ENCODE measurements at regions not wholly inside any gene's neighbourhood (a gene's known extent, or its start where the extent isn't known, plus 50 kb on each side); places are given as distances from the start of the nearest gene placed in this dataset.

DNA sequence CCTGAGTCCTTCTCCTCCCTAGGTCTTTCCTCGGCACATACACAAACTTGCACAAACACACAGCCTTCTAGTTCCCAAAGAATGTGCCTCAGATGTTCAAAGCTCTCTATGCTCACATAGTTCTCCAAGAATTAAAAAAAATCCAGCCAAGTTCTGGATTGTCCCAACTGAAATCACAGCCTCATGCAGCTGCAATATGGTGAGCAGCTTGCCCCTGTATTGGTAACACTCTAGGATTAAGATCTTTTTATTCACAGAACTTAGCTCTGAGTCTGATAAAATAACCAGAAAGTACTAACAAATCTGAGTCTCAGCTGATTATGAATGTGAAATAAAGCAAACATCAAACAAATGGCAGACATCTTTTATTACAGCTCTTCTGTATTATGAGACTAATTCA lies 604.8 kb upstream of the PFKP start:
- 64% methylated on average over 1 of the region's 1 CpG for WGBS
- H3K4me1 ChIP-seq = no peaks in the 10 kb centered on the region
- peaks cover 5% of the 10 kb centered on the region for H3K9me3 ChIP-seq
- DNase-seq (ENCODE audit: low spot score in 2 of 2) = no peak
- H3K27ac ChIP-seq = no peak overlapping the region
- no peaks in the 10 kb centered on the region for H3K27me3 ChIP-seq
- no peaks in the 10 kb centered on the region for H3K36me3 ChIP-seq
- TF ChIP-seq POLR2AphosphoS5 (IDR thresholded peaks at IDR 0.05) (no peak), POLR2A (IDR thresholded peaks at IDR 0.05) (no peak), EP300 (IDR thresholded peaks at IDR 0.05) (no peak), CTCF (IDR thresholded peaks at IDR 0.05) (no peak)
- H3K4me3 ChIP-seq = no peak overlapping the region

GRCh38 chr10:2460812-2461211 lies 606.5 kb upstream of the PFKP start:
- H3K9me3 ChIP-seq = peaks cover 5% of the 10 kb centered on the region
- no peaks in the 10 kb centered on the region for H3K4me1 ChIP-seq
- no peaks in the 10 kb centered on the region for H3K27me3 ChIP-seq
- H3K36me3 ChIP-seq = no peaks in the 10 kb centered on the region
- no peak overlapping the region for H3K4me3 ChIP-seq
- TF ChIP-seq CTCF (IDR thresholded peaks at IDR 0.05) = no peak
- TF ChIP-seq EP300 (IDR thresholded peaks at IDR 0.05) = no peak
- no peak for TF ChIP-seq POLR2A (IDR thresholded peaks at IDR 0.05)
- TF ChIP-seq POLR2AphosphoS5 (IDR thresholded peaks at IDR 0.05) = no peak
- no peak for DNase-seq (ENCODE audit: low spot score in 2 of 2)
- no peak overlapping the region for H3K27ac ChIP-seq
- WGBS = 61% methylated on average over 1 of the region's 1 CpG

GRCh38 chr10:2459713-2460112 lies 607.6 kb upstream of the PFKP start:
- Histone ChIP-seq H3K27me3 (no peaks in the 10 kb centered on the region), H3K36me3 (no peaks in the 10 kb centered on the region), H3K27ac (no peak overlapping the region), H3K4me3 (no peak overlapping the region), H3K9me3 (no peaks in the 10 kb centered on the region), H3K4me1 (no peaks in the 10 kb centered on the region)
- WGBS = 78% methylated on average over 2 of the region's 2 CpGs
- no peak for DNase-seq (ENCODE audit: low spot score in 2 of 2)
- TF ChIP-seq EP300 (IDR thresholded peaks at IDR 0.05) (no peak), POLR2AphosphoS5 (IDR thresholded peaks at IDR 0.05) (no peak)

DNA sequence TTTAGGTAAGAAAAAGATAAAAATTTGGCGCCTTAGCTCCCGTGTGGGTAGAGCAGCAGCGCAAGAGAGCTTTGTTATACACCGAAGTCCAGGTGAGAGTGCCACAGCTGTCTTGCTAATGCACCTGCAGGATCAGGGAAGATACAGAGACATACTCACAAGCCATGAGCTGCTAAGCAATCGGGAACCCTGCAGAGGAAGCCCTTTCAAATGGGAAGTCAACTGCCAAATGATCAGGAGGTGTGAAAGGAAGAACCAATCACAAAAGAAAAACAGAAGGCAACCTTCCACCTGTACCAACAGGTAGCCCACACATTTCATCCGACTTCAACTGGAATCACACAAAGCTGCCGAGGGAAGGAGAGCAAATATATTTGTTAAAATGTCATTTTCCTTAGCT lies 610.5 kb upstream of the PFKP start:
- H3K27ac ChIP-seq = no peak overlapping the region
- H3K27me3 ChIP-seq = no peaks in the 10 kb centered on the region
- peaks cover 3% of the 10 kb centered on the region for H3K9me3 ChIP-seq
- no peaks in the 10 kb centered on the region for H3K36me3 ChIP-seq
- no peak for DNase-seq (ENCODE audit: low spot score in 2 of 2)
- WGBS = 66% methylated on average over 7 of the region's 7 CpGs
- no peak for TF ChIP-seq CTCF (IDR thresholded peaks at IDR 0.05)
- no peak for TF ChIP-seq POLR2AphosphoS5 (IDR thresholded peaks at IDR 0.05)
- no peak overlapping the region for H3K4me3 ChIP-seq
- H3K4me1 ChIP-seq = no peaks in the 10 kb centered on the region

DNA sequence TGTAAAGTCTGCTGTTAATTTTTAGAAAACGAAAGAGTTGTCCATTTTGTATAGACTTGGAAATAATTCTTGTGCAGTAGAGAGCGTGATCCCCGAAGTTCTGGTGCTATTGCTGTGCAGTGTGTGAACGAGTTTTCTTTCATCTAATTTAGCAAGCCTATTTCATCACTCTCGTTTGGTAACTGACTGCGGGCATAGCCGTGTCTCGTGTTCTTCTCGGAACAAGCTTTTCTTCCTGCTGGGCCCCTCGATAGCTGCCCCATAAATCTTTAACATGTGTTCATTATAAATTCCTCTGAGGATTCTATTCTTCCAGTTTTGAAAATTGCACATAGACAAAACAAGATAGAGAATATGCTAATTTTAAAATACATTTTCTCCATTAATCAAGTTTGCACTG lies 622.0 kb upstream of the PFKP start:
- no peak overlapping the region for H3K4me3 ChIP-seq
- WGBS = 54% methylated on average over 10 of the region's 10 CpGs
- H3K27ac ChIP-seq = no peak overlapping the region
- DNase-seq (ENCODE audit: low spot score in 2 of 2) = no peak
- no peaks in the 10 kb centered on the region for H3K9me3 ChIP-seq
- H3K4me1 ChIP-seq = no peaks in the 10 kb centered on the region
- TF ChIP-seq POLR2AphosphoS5 (IDR thresholded peaks at IDR 0.05) = no peak
- no peak for TF ChIP-seq EP300 (IDR thresholded peaks at IDR 0.05)
- TF ChIP-seq POLR2A (IDR thresholded peaks at IDR 0.05) = no peak
- TF ChIP-seq CTCF (IDR thresholded peaks at IDR 0.05) = no peak
- no peaks in the 10 kb centered on the region for H3K36me3 ChIP-seq
- no peaks in the 10 kb centered on the region for H3K27me3 ChIP-seq

DNA sequence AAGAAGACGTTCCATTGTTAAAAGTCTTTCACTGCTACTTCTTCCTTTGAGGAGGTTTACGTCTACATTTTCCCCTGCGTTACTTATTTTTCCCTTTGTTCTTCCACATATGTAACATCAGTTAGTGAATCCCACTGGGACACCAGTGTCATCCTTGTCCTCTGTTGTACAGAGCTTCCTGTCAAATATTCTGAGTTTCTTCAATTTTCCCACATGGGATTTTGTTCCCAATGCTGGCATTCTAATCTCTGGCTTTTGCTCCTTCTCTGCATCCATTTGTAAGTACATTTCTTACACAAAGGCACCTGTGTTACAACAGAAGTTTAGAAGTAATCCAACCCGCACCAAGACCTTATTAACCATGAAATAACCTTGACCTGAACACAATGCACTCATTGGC lies 627.4 kb upstream of the PFKP start:
- TF ChIP-seq POLR2AphosphoS5 (IDR thresholded peaks at IDR 0.05) = no peak
- TF ChIP-seq CTCF (IDR thresholded peaks at IDR 0.05) = no peak
- TF ChIP-seq EP300 (IDR thresholded peaks at IDR 0.05) = no peak
- no peak for TF ChIP-seq POLR2A (IDR thresholded peaks at IDR 0.05)
- Histone ChIP-seq H3K27ac (no peak overlapping the region), H3K4me1 (no peaks in the 10 kb centered on the region), H3K9me3 (no peaks in the 10 kb centered on the region), H3K4me3 (no peak overlapping the region), H3K36me3 (no peaks in the 10 kb centered on the region), H3K27me3 (no peaks in the 10 kb centered on the region)
- 67% methylated on average over 4 of the region's 4 CpGs for WGBS
- DNase-seq (ENCODE audit: low spot score in 2 of 2) = no peak

Data from suprapubic skin (tissue), 4 donors.